HCT116 (cell line): ENCODE measurements at regions not wholly inside any gene's neighbourhood (a gene's known extent, or its start where the extent isn't known, plus 50 kb on each side); places are given as distances from the start of the nearest gene placed in this dataset.

Experiments
- ATAC-seq: fragments of 200-7000 bp; cut with Tn5 transposase; 2 replicates; pipeline ENCODE4 v1.9.1; 2020; ENCODE audit warnings: mild to moderate bottlenecking, moderate library complexity
- BruUV-seq: library from RNA; stranded (reverse); fragments of 400-500 nt; replicated peaks from 2 replicates; lab custom pipeline; 2021; lab: Mats Ljungman, UMichigan
- CTCF ChIA-PET: fragments of 300-600 bp; sonication (Branson Sonifier 250); formaldehyde crosslinking; loops from one replicate; lab custom pipeline; 2021; ENCODE audit warnings: antibody characterized with exemption; lab: Charles Lee
- POLR2A ChIA-PET: fragments of 300-600, 350-600 bp; sonication (Branson Sonifier 250); formaldehyde crosslinking; loops from one replicate; lab custom pipeline; 2021; ENCODE audit warnings: antibody characterized with exemption; lab: Charles Lee
- RAD21 ChIA-PET, 2 experiments: fragments of 300-600 bp; sonication (Branson Sonifier 250); formaldehyde crosslinking; loops; one replicate each; lab custom pipeline; 2023; ENCODE audit warnings: low total read pairs in 2 of 2; ENCODE audit not compliant: uncharacterized antibody in 2 of 2, unreplicated experiment in 2 of 2, low non-redundant PET in 1 of 2; lab: Charles Lee
- DNase-seq: peaks from one replicate; pipeline ENCODE4 v3.0.0-alpha.2; 2010; ENCODE audit warnings: low read depth, low spot score
- H2AFZ ChIP-seq: fragments of 200-600 bp; shearing (Covaris generic), sonication (generic); 2 replicates; pipeline ENCODE4 v1.6.1; 2017; ENCODE audit warnings: low read depth, mixed run types, mixed read lengths, antibody characterized with exemption, low read length; ENCODE audit not compliant: poor library complexity, severe bottlenecking
- H3K27ac ChIP-seq: 2 replicates; pipeline ENCODE4 v1.5.1; 2012; ENCODE audit warnings: low read depth, low read length
- H3K27me3 ChIP-seq: fragments of 200-600 bp; sonication (generic); 2 replicates; pipeline ENCODE4 v1.6.1; 2016; ENCODE audit warnings: mixed run types, low read length, mixed read lengths; ENCODE audit not compliant: insufficient read depth
- H3K36me3 ChIP-seq, 2 experiments: fragments of 200-500 bp in 1 of 2; fragments of 200-600 bp in 1 of 2; sonication (Bioruptor generic) in 1 of 2; sonication (generic) in 1 of 2; 2 replicates each; pipeline versions ENCODE4 v1.5.1 to v1.6.1; 2014 to 2016; ENCODE audit warnings: low read length in 2 of 2, inconsistent platforms in 1 of 2, mixed read lengths in 1 of 2, mixed run types in 1 of 2; ENCODE audit not compliant: insufficient read depth in 2 of 2, control insufficient read depth in 1 of 2
- H3K4me1 ChIP-seq, 2 experiments: fragments of 200-600 bp in 1 of 2; sonication (generic) in 1 of 2; 2 replicates each; pipeline versions ENCODE4 v1.5.1 to v1.6.1; 2012 to 2017; ENCODE audit warnings: low read length in 2 of 2, inconsistent platforms in 1 of 2, mild to moderate bottlenecking in 1 of 2, mixed read lengths in 1 of 2, mixed run types in 1 of 2, moderate library complexity in 1 of 2; ENCODE audit not compliant: insufficient read depth in 2 of 2, control insufficient read depth in 1 of 2
- H3K4me2 ChIP-seq: fragments of 200-600 bp; sonication (generic); 2 replicates; pipeline ENCODE4 v1.6.1; 2017; ENCODE audit warnings: mixed run types, low read length, mixed read lengths
- H3K4me3 ChIP-seq, 2 experiments: fragments of 200-600 bp in 1 of 2; sonication (generic) in 1 of 2; replicated peaks in 1 of 2; 2 replicates each; pipeline ENCODE4 v1.5.1; 2011 to 2016; ENCODE audit warnings: low read length in 2 of 2, control low read depth in 1 of 2, low read depth in 1 of 2, mild to moderate bottlenecking in 1 of 2, mixed read lengths in 1 of 2, mixed run types in 1 of 2
- H3K79me2 ChIP-seq: fragments of 200-600 bp; sonication (generic); 2 replicates; pipeline ENCODE4 v1.6.1; 2017; ENCODE audit warnings: mild to moderate bottlenecking, mixed run types, low read length, moderate library complexity, mixed read lengths; ENCODE audit not compliant: insufficient read depth
- H3K9ac ChIP-seq: fragments of 200-600 bp; sonication (generic); 2 replicates; pipeline ENCODE4 v1.6.1; 2016; ENCODE audit warnings: low read length, mixed read lengths
- H3K9me2 ChIP-seq: fragments of 200-600 bp; sonication (generic), shearing (Covaris generic); 2 replicates; pipeline ENCODE4 v1.6.1; 2017; ENCODE audit warnings: mixed run types, mild to moderate bottlenecking, moderate library complexity; ENCODE audit not compliant: insufficient read depth
- H3K9me3 ChIP-seq, 2 experiments: fragments of 200-500 bp in 1 of 2; fragments of 200-600 bp in 1 of 2; sonication (Bioruptor generic) in 1 of 2; sonication (generic) in 1 of 2; 2 replicates each; pipeline ENCODE4 v1.6.1; 2014 to 2017; ENCODE audit warnings: low read length in 2 of 2, mixed read lengths in 2 of 2, inconsistent platforms in 1 of 2, low read depth in 1 of 2, mild to moderate bottlenecking in 1 of 2, mixed run types in 1 of 2, moderate library complexity in 1 of 2; ENCODE audit not compliant: control insufficient read depth in 1 of 2, insufficient read depth in 1 of 2
- H4K20me1 ChIP-seq: fragments of 200-600 bp; sonication (generic), shearing (Covaris generic); 2 replicates; pipeline ENCODE4 v1.6.1; 2017; ENCODE audit warnings: mixed run types, mild to moderate bottlenecking, moderate library complexity; ENCODE audit not compliant: insufficient read depth
- CBX3 ChIP-seq: IDR thresholded peaks from 2 replicates; pipeline ENCODE4 v1.6.1; 2012; ENCODE audit warnings: low read depth
- CEBPB ChIP-seq: IDR thresholded peaks from 2 replicates; pipeline ENCODE4 v1.6.1; 2012; ENCODE audit warnings: low read depth
- CTCF ChIP-seq, 3 experiments: fragments of 200-600 bp in 1 of 3; sonication (generic) in 1 of 3; IDR thresholded peaks in 2 of 3; conservative IDR thresholded peaks in 1 of 3; 2 replicates each; pipeline ENCODE4 v1.5.1; 2012 to 2017; ENCODE audit warnings: low read depth in 2 of 3, low read length in 2 of 3, antibody characterized with exemption in 1 of 3, borderline replicate concordance in 1 of 3, control low read depth in 1 of 3, mild to moderate bottlenecking in 1 of 3, mixed read lengths in 1 of 3, mixed run types in 1 of 3, moderate library complexity in 1 of 3; ENCODE audit not compliant: insufficient read depth in 1 of 3
- EZH2 ChIP-seq: fragments of 200-600 bp; sonication (generic); IDR thresholded peaks from 2 replicates; pipeline ENCODE4 v1.6.1; 2017; ENCODE audit warnings: antibody characterized with exemption, mixed run types
- ZBTB33 ChIP-seq: IDR thresholded peaks from 2 replicates; pipeline ENCODE4 v1.6.1; 2011; ENCODE audit warnings: mild to moderate bottlenecking, low read length, moderate library complexity; ENCODE audit not compliant: insufficient replicate concordance; ENCODE audit errors: extremely low read depth
- intact Hi-C: fragments of 100-400 bp; cut with micrococcal nuclease; formaldehyde crosslinking; loops from 2 replicates; pipeline ENCODE4 v1.10.0; 2022
- TF ChIP-seq, protein P1 (sequence below): IDR thresholded peaks from 2 replicates; pipeline ENCODE4 v1.6.1; 2012

GRCh38 chr5:4722886-4723285 lies 417.2 kb upstream of the ADAMTS16 start:
- Histone ChIP-seq H3K9me3 (peaks cover 5 to 44% of the 10 kb centered on the region in 2 experiments; a peak in 2 of 4 replicates), H3K4me2 (no peak overlapping the region), H3K4me1 (no peaks in the 10 kb centered on the region), H3K27ac (no peak overlapping the region), H3K27me3 (no peaks in the 10 kb centered on the region), H3K9me2 (no peaks in the 10 kb centered on the region), H3K9ac (no peak overlapping the region), H3K36me3 (no peaks in the 10 kb centered on the region), H3K79me2 (no peaks in the 10 kb centered on the region), H4K20me1 (no peaks in the 10 kb centered on the region), H2AFZ (no peak overlapping the region), H3K4me3 (no peak overlapping the region)
- RAD21 ChIA-PET, result no interaction called here
- POLR2A ChIA-PET, result no interaction called here
- no TSS peak for BruUV-seq
- CTCF ChIA-PET, result no interaction called here
- no peak for ATAC-seq
- no peak for DNase-seq
- intact Hi-C loops, result no loop called here
- no peak for TF ChIP-seq CEBPB
- no peak for TF ChIP-seq CTCF (IDR thresholded peaks at IDR 0.05 in 2 of 3, conservative IDR thresholded peaks at IDR 0.05 in 1 of 3; ENCODE audit: borderline replicate concordance in 1 of 3, insufficient read depth in 1 of 3, low read depth in 2 of 3, low read length in 2 of 3)
- TF ChIP-seq ZBTB33, result no peak
- no peak for TF ChIP-seq CBX3
- TF ChIP-seq EZH2, result no peak
- TF ChIP-seq, protein P1, sequence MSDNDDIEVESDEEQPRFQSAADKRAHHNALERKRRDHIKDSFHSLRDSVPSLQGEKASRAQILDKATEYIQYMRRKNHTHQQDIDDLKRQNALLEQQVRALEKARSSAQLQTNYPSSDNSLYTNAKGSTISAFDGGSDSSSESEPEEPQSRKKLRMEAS, result no peak
